Ammon's horn (tissue), 1 donor: ENCODE measurements at regions not wholly inside any gene's neighbourhood (a gene's known extent, or its start where the extent isn't known, plus 50 kb on each side); places are given as distances from the start of the nearest gene placed in this dataset.
"Not testable (repeated sequence)": the region's sequence is repeated elsewhere in the genome, so short reads cannot be mapped to it uniquely, and the experiment has no call there.

Experiments used
- DNase-seq: peaks from one replicate; pipeline ENCODE4 v3.0.0-alpha.2; 2016; ENCODE audit warnings: low spot score

DNA sequence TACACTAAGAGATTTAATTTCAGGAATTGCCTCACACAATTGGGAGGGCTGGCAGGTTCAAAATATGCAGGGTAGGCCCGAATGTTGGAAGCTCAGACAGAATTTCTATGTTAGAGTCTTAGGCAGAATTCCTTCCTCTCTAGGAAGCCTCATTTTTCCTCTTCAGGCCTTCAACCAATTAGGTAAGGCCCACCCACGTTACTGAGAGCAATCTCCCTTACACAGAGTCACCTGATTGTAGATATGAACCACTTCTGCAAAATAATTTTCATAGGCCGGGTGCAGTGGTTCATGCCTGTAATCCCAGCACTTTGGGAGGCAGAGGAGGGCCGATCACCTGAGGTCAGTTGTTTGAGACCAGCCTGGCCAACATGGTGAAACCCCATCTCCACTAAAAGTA lies 50.2 kb upstream of the HIVEP1 start:
- DNase-seq: no peak

DNA sequence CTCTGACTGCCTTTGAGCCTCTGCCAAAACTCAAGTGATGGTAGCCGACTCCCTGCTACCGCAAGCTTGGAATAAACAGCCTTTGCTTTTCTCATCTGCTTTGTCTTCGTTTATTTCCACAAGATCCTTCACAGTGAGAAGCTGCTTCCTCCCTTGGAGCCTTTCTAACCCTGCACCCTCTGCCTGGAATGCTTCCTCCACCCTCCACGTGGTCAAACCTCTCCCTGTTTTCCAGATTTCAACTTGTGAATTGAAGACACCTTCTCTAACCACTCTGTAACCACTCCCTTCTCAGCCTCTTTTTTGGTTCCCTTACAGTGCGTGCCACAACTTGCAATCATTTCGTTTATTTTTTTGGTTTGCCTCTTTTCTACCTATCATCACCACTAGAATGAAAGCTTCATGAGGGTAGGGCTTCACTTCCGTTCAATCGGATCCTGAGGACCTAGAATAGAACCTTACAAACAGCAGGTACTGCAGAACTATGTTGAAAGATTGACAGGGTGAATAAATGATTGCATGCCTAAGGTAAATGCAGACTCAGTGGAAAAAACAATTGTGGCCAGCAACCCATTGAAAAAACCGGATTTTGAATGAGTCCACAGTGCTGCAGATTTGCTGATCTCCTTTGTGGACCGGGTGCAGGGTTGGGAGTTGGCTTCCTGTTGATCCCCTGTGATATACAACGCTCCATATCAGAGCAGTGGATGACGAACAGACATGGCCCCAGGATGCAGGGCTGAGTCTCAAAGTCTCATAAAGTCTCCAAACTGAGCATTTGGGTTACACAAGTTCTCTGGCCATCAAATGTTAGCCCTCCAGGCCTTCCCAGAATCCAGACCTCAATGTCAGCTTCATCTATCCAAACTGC lies 51.0 kb upstream of the HIVEP1 start:
- no peak for DNase-seq

DNA sequence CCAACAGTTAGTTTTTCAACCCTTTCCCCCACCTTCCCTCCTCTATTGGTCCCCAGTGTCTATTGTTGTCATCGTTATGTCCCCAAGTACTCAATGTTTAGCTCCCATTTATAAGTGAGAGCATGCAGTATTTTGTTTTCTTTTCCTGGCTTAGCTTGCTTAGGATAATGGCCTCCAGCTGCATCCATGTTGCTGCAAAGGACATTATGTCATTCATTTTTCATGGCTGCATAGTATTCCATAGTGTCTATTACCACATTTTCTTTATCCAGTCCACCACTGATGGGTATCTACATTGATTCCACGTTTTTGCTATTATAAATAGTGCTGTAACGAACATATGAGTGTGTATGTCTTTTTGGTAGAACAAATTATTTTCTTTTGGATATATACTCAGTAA lies 55.3 kb upstream of the HIVEP1 start:
- no peak for DNase-seq

DNA sequence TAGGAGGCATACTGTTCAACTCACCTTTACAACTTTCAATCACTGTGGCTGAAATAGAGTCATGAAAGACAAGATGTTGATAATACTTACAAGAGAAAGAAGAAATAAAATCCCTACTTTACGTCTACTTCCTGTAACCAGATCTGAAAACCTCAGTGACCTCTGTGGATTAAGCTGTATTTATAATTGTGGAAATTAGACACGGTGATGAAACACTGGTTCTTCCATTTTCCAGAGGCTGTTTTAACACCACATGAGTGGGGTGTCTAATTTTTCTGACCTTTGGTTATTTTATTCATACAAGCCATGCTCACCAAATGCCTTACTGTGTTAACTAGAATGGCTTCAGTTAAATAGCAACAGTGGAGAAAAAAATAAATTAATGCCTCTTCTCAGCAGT lies 58.5 kb upstream of the HIVEP1 start:
- no peak for DNase-seq

GRCh38 chr6:11952316-11952715 lies 59.8 kb upstream of the HIVEP1 start:
- no peak for DNase-seq

DNA sequence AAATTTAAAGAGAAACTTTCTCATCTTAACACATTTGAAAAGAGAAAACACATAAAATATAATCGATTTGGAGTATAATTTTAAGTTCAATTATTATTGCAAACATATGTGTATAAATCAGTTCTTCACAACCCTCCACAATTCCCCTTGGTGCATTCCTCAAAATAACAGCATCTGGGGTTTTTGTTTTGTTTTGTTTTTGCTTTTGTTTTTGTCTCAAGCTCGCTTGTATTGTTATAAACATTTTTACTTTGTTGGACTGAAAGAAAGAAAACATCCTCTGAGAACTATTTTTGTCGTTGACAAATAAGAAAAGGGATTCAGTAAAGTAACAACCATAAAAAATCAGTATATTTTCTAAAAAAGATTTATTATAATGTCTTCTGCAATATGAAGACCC lies 60.2 kb upstream of the HIVEP1 start:
- DNase-seq: no peak

GRCh38 chr6:11950109-11950508 lies 62.0 kb upstream of the HIVEP1 start:
- DNase-seq: no peak

DNA sequence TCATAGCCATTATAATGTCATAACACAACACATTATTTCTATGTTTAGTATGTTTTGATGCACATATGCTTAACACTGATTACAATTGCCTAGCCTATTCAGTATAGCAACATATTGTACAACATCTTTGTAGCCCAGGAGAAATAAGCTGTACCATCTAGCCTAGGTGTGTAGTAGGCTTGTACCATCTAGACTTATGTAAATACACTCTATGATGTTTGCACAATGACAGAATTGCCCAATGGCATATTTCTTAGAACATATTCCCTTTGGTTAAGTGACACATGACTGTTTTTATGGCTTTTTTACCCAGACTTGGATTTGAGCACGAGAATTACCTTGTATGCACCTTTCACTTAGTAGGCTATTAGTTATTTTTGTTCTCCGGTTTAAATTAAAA lies 64.5 kb upstream of the HIVEP1 start:
- no peak for DNase-seq

DNA sequence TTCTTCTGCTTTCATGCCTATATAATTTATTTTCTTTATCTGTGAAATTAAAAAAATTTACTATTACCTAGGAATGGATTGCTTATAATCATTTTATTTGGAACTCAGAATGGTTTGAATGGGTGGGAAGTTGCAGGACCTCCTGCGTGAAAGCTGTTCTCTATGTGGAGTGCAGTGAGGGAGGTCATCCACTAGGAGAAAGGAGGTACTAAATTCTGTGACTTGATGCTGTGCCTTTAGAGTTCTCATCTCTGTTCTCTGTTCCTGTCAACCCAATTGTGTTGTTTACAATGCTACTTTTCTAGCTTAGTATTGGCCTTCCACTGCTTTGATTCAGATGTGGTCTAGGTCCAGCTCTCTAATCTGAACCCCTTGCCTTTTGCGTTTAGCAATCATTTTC lies 65.0 kb upstream of the HIVEP1 start:
- no peak for DNase-seq

DNA sequence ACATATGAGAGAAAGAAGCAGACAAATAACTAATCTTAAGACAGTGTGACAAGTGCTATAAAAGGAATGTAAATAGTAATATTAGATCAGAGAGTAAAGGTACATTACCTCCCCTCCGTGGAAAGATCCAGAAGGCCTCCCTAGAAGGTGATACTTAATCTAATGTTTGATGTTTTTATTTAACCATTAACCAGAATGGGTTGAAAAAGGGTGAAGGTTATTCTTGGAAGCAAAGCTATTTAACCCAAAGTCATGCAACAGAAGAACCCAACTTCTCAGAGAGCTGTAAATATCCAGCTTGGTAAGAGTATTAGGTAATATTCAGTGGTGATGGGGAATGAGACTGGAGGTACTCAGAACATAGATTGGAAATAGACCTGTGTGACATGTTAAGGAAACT lies 68.0 kb upstream of the HIVEP1 start:
- no peak for DNase-seq

GRCh38 chr6:11943060-11943459 lies 69.1 kb upstream of the HIVEP1 start:
- no peak for DNase-seq

GRCh38 chr6:11942185-11942864 lies 69.8 kb upstream of the HIVEP1 start:
- no peak for DNase-seq

- DNase-seq: not testable (repeated sequence)
Measured at GRCh38 chr6:11940532-11941166, 71.5 kb upstream of the HIVEP1 start.

DNA sequence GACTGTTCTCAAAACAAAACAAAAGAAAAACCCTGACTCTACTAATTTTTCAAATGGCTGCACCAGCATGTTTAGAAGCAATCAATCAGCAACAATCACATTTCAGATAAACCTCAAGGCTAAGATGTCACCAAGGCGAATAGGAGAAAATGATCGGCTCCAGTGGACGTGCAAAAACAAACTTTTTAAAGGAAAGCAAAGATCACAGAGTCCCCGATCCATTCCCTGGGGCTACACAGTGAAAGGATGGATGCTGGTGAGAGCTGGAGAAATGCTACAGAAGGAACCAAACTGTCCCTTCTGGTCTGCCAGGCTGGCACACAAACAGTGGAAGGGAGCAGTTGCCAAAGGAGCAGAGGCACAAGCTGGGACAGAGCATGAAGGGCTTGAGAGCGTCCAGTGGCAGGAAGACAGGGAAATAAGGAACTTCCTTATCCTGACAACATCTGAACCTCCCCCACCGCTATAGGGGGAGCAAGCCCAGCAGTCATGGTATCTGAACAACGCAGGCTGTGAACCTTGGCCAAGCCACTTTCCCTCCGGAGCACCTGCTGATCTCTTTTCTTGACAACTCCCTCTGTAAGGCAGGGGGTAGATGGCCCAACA lies 73.7 kb upstream of the HIVEP1 start:
- DNase-seq: peak; percentile 24

DNA sequence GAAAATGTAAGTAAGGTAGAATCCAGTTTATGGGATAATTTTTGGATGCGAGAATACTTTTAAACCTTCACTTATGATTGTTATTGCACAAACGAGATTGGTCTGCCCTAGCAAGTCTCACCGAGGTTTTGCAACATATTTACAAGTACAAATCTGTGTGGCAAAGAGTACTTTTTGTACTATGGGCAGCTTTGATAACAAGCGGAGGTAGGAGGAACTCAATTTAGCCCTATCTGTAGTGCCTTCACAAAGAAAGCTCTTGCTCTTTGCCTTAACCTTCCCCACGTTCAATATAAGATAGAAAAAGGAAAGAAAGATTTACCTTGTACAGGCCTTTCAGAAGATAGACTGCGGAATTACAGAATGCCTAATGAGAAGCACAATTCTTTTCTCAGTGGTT lies 77.5 kb upstream of the HIVEP1 start:
- DNase-seq: no peak

DNA sequence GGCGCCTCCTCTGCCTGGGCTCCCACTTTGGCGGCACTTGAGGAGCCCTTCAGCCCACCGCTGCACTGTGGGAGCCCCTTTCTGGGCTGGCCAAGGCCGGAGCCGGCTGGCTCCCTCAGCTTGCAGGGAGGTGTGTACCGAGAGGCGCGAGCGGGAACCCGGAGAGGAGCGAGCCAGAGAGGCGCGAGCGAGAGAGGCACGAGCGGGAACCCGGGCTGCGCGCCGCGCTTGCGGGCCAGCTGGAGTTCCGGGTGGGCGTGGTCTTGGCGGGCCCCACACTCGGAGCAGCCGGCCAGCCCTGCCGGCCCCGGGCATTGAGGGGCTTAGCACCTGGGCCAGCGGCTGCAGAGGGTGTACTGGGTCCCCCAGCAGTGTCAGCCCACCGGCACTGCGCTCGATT lies 79.2 kb upstream of the HIVEP1 start:
- DNase-seq: not testable (repeated sequence)

DNA sequence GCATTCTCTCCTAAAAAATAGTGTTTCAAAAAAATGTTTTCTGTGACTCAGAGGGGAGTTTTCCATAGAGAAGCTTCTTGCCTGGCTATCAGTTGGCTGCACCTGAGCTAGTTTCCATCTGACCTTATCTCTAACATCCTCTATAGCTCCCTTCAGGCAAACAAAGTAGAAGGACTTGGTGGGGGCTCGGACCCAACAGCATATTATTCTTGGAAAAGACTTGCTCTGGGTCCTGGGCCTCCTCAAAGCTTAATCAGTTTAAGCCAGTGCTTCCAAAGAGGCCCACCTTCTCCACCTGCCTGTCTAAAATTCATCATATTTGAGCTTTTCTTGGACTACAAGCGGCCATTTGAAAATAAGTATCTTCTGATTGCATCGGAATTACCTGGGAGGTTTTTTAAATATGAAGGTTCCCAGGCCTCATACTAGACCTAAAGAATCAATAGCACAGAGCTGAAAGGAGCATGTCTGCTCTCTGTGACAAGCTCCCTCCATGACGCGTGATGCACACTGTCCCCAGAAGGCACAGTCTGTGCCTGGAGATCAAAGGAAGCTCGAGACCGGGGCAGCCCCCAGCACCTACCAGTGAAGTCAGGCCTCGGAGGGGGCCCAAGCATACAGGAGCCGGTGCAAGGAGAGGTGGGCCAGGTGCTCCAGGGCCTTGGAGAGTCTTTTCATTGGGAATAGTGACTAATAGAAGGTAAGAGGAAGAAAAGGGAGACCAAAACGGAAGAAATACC lies 80.6 kb upstream of the HIVEP1 start:
- no peak for DNase-seq

DNA sequence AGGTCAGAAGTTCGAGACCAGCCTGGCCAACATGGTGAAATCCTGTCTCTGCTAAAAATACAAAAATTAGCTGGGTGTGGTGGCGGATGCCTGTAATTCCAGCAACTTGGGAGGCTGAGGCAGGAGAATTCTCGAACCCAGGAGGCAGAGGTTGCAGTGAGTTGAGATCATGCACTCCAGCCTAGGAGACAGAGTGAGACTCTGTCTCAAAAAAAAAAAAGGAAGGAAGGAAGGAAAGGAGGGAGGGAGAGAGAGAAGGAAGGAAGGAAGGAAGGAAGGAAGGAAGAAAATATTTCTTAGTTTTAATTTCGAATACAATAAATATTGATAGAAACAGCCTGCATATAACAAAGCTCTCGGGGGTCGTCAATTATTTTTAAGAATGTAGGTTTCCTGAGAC lies 81.3 kb upstream of the HIVEP1 start:
- not testable (repeated sequence) for DNase-seq

DNA sequence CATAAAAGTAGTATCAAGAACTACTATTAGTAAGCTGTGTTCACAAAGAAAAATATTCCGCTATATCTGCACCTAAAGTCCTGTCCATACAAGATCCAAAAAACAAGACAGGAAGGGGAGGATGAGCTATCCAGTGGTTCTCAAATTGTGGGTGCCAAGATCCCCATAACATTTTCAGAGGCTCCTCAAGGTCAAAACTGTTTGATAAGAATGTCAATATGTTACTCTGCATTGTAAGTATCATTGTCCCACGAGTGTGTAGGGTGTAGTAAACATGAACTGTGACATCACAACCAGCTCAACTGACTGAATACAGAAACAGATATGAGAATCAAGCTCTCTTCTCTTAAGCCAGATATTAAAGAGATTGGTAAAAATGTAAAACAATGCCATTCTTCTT lies 81.9 kb upstream of the HIVEP1 start:
- no peak for DNase-seq

DNA sequence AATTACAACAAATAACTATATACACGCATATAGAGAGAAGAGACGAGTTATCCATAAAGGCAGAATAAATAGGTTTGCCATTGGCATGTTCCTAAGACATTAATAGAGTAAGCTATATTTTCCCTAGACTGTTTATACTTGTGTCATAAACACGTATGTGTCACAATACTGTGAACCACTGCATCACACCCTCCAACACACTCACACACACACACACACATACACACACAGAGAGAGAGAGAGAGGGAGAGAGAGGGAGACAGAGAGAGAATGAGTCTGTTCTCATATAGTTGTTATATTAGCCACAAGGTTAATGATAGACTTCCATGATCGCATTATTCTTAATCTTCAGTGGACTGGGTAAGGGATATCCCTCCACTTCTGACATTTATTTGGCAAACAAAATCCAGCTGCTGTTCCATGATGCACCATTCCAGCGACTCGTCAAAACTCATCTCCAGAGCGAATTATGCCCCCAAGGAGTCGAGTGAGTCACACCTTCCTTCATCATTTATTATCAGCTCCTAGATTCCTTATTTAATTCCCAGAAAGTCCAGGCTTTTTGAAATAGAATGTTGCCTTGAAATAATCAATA lies 82.8 kb upstream of the HIVEP1 start:
- DNase-seq: no peak

- no peak for DNase-seq
Measured at GRCh38 chr6:11926594-11927407, 85.3 kb upstream of the HIVEP1 start.
